ENCODE measurements at regions not wholly inside any gene's neighbourhood (a gene's known extent, or its start where the extent isn't known, plus 50 kb on each side); places are given as distances from the start of the nearest gene placed in this dataset.

DNA sequence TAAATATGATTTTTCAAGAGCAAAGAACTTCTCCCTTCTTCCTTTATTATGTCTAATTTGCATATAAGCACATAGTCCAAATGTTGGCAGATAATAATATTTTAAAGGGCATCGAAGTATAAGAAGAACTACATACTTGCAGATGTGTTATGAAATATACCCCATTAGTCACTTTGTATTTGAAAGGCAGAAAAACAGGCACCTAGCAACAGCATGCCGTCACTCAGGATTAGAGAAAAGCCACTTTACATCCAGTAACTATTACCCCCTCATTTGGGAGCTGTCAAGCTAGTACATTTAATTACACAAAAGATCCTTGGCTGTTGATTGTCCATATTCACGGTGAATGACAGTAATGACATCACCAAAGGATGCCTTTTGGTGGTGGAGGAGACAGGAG, 99.3 kb upstream of the ARMC2 start:
- no peak for DNase-seq
- Mint-ChIP-seq H3K27me3 (ENCODE audit: insufficient read depth, unreplicated experiment) (no peaks in the 10 kb centered on the region), H3K9me3 (ENCODE audit: unreplicated experiment) (no peaks in the 10 kb centered on the region), H3K27ac (ENCODE audit: unreplicated experiment) (no peak overlapping the region), H3K4me3 (ENCODE audit: unreplicated experiment) (no peak overlapping the region), H3K36me3 (ENCODE audit: insufficient read depth, unreplicated experiment) (no peaks in the 10 kb centered on the region), H3K4me1 (ENCODE audit: low read depth, unreplicated experiment) (peaks cover 5% of the 10 kb centered on the region)
- intact Hi-C loops (cut with micrococcal nuclease; ENCODE audit: unreplicated experiment), result no loop called here
- H3K9me3 ChIP-seq, result no peaks in the 10 kb centered on the region
- POLR2A ChIA-PET, result no interaction called here
- no peak overlapping the region for H3K4me3 ChIP-seq (ENCODE audit: low read depth, low read length)
- no peaks in the 10 kb centered on the region for H3K36me3 ChIP-seq (ENCODE audit: control insufficient read depth, insufficient read depth, low read length)
- H3K4me1 ChIP-seq, result peaks cover 12% of the 10 kb centered on the region; the same call in 1 of the 2 replicates
- CTCF ChIA-PET, result no interaction called here
- no peak for TF ChIP-seq CTCF (IDR thresholded peaks at IDR 0.05; ENCODE audit: insufficient read depth in 1 of 2, low read depth in 1 of 2, low read length in 1 of 2, severe bottlenecking in 1 of 2, unreplicated experiment in 1 of 2)
- no peaks in the 10 kb centered on the region for H3K27me3 ChIP-seq (replicated peaks; ENCODE audit: control insufficient read depth, insufficient read depth, low read length)
- no TSS peak for BruUV-seq (replicated peaks)

GRCh38 chr6:108750801-108751200, 97.4 kb upstream of the ARMC2 start:
- peaks cover 5% of the 10 kb centered on the region for H3K4me1 Mint-ChIP-seq (ENCODE audit: low read depth, unreplicated experiment)
- no peak for TF ChIP-seq CTCF (IDR thresholded peaks at IDR 0.05; ENCODE audit: insufficient read depth in 1 of 2, low read depth in 1 of 2, low read length in 1 of 2, severe bottlenecking in 1 of 2, unreplicated experiment in 1 of 2)
- no peaks in the 10 kb centered on the region for H3K27me3 Mint-ChIP-seq (ENCODE audit: insufficient read depth, unreplicated experiment)
- no peak overlapping the region for H3K4me3 Mint-ChIP-seq (ENCODE audit: unreplicated experiment)
- no peak for DNase-seq
- BruUV-seq (replicated peaks), result no TSS peak
- H3K36me3 Mint-ChIP-seq (ENCODE audit: insufficient read depth, unreplicated experiment), result no peaks in the 10 kb centered on the region
- Histone ChIP-seq H3K36me3 (ENCODE audit: control insufficient read depth, insufficient read depth, low read length) (no peaks in the 10 kb centered on the region), H3K4me1 (peaks cover 12% of the 10 kb centered on the region; the same call in 1 of the 2 replicates), H3K4me3 (ENCODE audit: low read depth, low read length) (no peak overlapping the region), H3K9me3 (no peaks in the 10 kb centered on the region), H3K27me3 (replicated peaks; ENCODE audit: control insufficient read depth, insufficient read depth, low read length) (no peaks in the 10 kb centered on the region)
- no peak overlapping the region for H3K27ac Mint-ChIP-seq (ENCODE audit: unreplicated experiment)
- no peaks in the 10 kb centered on the region for H3K9me3 Mint-ChIP-seq (ENCODE audit: unreplicated experiment)
- ChIA-PET POLR2A (no interaction called here), CTCF (no interaction called here)
- intact Hi-C loops (cut with micrococcal nuclease; ENCODE audit: unreplicated experiment), result no loop called here

DNA sequence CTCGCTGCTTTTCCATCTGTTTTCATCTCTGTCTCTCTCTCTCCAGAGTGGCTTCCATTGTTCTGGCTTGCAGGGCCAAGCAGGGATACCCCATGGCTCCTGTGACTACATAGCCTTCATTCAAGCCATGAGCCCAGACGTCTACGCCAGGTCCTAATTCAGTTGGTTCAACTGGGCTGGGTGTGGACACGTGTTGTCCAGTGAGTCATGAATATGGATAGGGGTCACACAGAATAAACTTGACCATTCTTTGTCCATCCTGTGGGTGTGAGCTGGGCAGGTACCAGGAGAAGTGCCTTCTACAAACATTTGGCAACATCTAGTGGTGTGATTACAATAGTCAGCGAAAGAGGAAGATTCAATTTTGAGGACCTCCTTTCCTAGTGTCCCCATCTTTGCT, 96.9 kb upstream of the ARMC2 start:
- Mint-ChIP-seq H3K36me3 (ENCODE audit: insufficient read depth, unreplicated experiment) (no peaks in the 10 kb centered on the region), H3K9me3 (ENCODE audit: unreplicated experiment) (no peaks in the 10 kb centered on the region), H3K27me3 (ENCODE audit: insufficient read depth, unreplicated experiment) (no peaks in the 10 kb centered on the region), H3K4me1 (ENCODE audit: low read depth, unreplicated experiment) (peaks cover 5% of the 10 kb centered on the region), H3K4me3 (ENCODE audit: unreplicated experiment) (no peak overlapping the region), H3K27ac (ENCODE audit: unreplicated experiment) (no peak overlapping the region)
- BruUV-seq (replicated peaks), result no TSS peak
- ChIA-PET CTCF (no interaction called here), POLR2A (no interaction called here)
- intact Hi-C loops (cut with micrococcal nuclease; ENCODE audit: unreplicated experiment), result no loop called here
- Histone ChIP-seq H3K27me3 (replicated peaks; ENCODE audit: control insufficient read depth, insufficient read depth, low read length) (no peaks in the 10 kb centered on the region), H3K4me3 (ENCODE audit: low read depth, low read length) (no peak overlapping the region), H3K36me3 (ENCODE audit: control insufficient read depth, insufficient read depth, low read length) (no peaks in the 10 kb centered on the region), H3K4me1 (peaks cover 12% of the 10 kb centered on the region; the same call in 1 of the 2 replicates), H3K9me3 (no peaks in the 10 kb centered on the region)
- no peak for DNase-seq
- TF ChIP-seq CTCF (IDR thresholded peaks at IDR 0.05; ENCODE audit: insufficient read depth in 1 of 2, low read depth in 1 of 2, low read length in 1 of 2, severe bottlenecking in 1 of 2, unreplicated experiment in 1 of 2), result no peak

All from Caco-2 (cell line).